ENCODE measurements at regions not wholly inside any gene's neighbourhood (a gene's known extent, or its start where the extent isn't known, plus 50 kb on each side); places are given as distances from the start of the nearest gene placed in this dataset.

- Histone ChIP-seq H3K27ac (ENCODE audit: insufficient read depth, low read depth, low read length, poor library complexity, severe bottlenecking) (no peak overlapping the region), H3K9me3 (ENCODE audit: control insufficient read depth, low read length) (no peaks in the 10 kb centered on the region), H3K36me3 (ENCODE audit: control insufficient read depth, insufficient read depth, low read length) (no peaks in the 10 kb centered on the region), H3K4me3 (ENCODE audit: insufficient read depth, low read depth, low read length) (no peak overlapping the region), H3K4me1 (ENCODE audit: control insufficient read depth, insufficient read depth, low read length) (no peaks in the 10 kb centered on the region), H3K27me3 (ENCODE audit: control insufficient read depth, insufficient read depth, low read length, poor library complexity, severe bottlenecking) (no peaks in the 10 kb centered on the region)
Observed at GRCh38 chr1:87263785-87264184, 64.9 kb upstream of the LMO4 start.

- peaks cover under 1% of the 10 kb centered on the region for H3K9me3 ChIP-seq (ENCODE audit: control insufficient read depth, low read length)
- no peaks in the 10 kb centered on the region for H3K4me1 ChIP-seq (ENCODE audit: control insufficient read depth, insufficient read depth, low read length)
- H3K4me3 ChIP-seq (ENCODE audit: insufficient read depth, low read depth, low read length), result no peak overlapping the region
- no peaks in the 10 kb centered on the region for H3K36me3 ChIP-seq (ENCODE audit: control insufficient read depth, insufficient read depth, low read length)
- no peak overlapping the region for H3K27ac ChIP-seq (ENCODE audit: insufficient read depth, low read depth, low read length, poor library complexity, severe bottlenecking)
- 89 to 96% methylated on average over 3 of the region's 3 CpGs for WGBS, 2 experiments
- no peaks in the 10 kb centered on the region for H3K27me3 ChIP-seq (ENCODE audit: control insufficient read depth, insufficient read depth, low read length, poor library complexity, severe bottlenecking)
Observed at GRCh38 chr1:87264976-87265375, 63.7 kb upstream of the LMO4 start.

- no peaks in the 10 kb centered on the region for H3K4me1 ChIP-seq (ENCODE audit: control insufficient read depth, insufficient read depth, low read length)
- H3K27me3 ChIP-seq (ENCODE audit: control insufficient read depth, insufficient read depth, low read length, poor library complexity, severe bottlenecking), result no peaks in the 10 kb centered on the region
- no peak overlapping the region for H3K27ac ChIP-seq (ENCODE audit: insufficient read depth, low read depth, low read length, poor library complexity, severe bottlenecking)
- WGBS, 2 experiments, result 91 to 92% methylated on average over 3 of the region's 3 CpGs
- H3K36me3 ChIP-seq (ENCODE audit: control insufficient read depth, insufficient read depth, low read length), result no peaks in the 10 kb centered on the region
- H3K9me3 ChIP-seq (ENCODE audit: control insufficient read depth, low read length), result peaks cover 2% of the 10 kb centered on the region
- H3K4me3 ChIP-seq (ENCODE audit: insufficient read depth, low read depth, low read length), result no peak overlapping the region
Observed at GRCh38 chr1:87265786-87266185, 62.9 kb upstream of the LMO4 start.

- Histone ChIP-seq H3K4me3 (ENCODE audit: insufficient read depth, low read depth, low read length) (no peak overlapping the region), H3K4me1 (ENCODE audit: control insufficient read depth, insufficient read depth, low read length) (no peaks in the 10 kb centered on the region), H3K9me3 (ENCODE audit: control insufficient read depth, low read length) (peaks cover 2% of the 10 kb centered on the region), H3K36me3 (ENCODE audit: control insufficient read depth, insufficient read depth, low read length) (no peaks in the 10 kb centered on the region), H3K27me3 (ENCODE audit: control insufficient read depth, insufficient read depth, low read length, poor library complexity, severe bottlenecking) (no peaks in the 10 kb centered on the region), H3K27ac (ENCODE audit: insufficient read depth, low read depth, low read length, poor library complexity, severe bottlenecking) (no peak overlapping the region)
- 83 to 84% methylated on average over 3 of the region's 3 CpGs for WGBS, 2 experiments
Observed at GRCh38 chr1:87268111-87268510, 60.6 kb upstream of the LMO4 start.

GRCh38 chr1:87269921-87270320 lies 58.8 kb upstream of the LMO4 start:
- Histone ChIP-seq H3K27ac (ENCODE audit: insufficient read depth, low read depth, low read length, poor library complexity, severe bottlenecking) (no peak overlapping the region), H3K27me3 (ENCODE audit: control insufficient read depth, insufficient read depth, low read length, poor library complexity, severe bottlenecking) (no peaks in the 10 kb centered on the region)
- 0% methylated on average over 1 of the region's 1 CpG for WGBS, 2 experiments

GRCh38 chr1:87273291-87273690 lies 55.4 kb upstream of the LMO4 start:
- Histone ChIP-seq H3K27ac (ENCODE audit: insufficient read depth, low read depth, low read length, poor library complexity, severe bottlenecking) (no peak overlapping the region), H3K4me3 (ENCODE audit: insufficient read depth, low read depth, low read length) (no peak overlapping the region), H3K27me3 (ENCODE audit: control insufficient read depth, insufficient read depth, low read length, poor library complexity, severe bottlenecking) (no peaks in the 10 kb centered on the region), H3K9me3 (ENCODE audit: control insufficient read depth, low read length) (peaks cover 2% of the 10 kb centered on the region), H3K36me3 (ENCODE audit: control insufficient read depth, insufficient read depth, low read length) (no peaks in the 10 kb centered on the region), H3K4me1 (ENCODE audit: control insufficient read depth, insufficient read depth, low read length) (peaks cover 20% of the 10 kb centered on the region)
- 0 to 33% methylated on average over 1 of the region's 1 CpG for WGBS, 2 experiments

More at GRCh38 chr1:87269921-87270320, 58.8 kb upstream of the LMO4 start:
- Histone ChIP-seq H3K9me3 (ENCODE audit: control insufficient read depth, low read length) (peaks cover 2% of the 10 kb centered on the region), H3K4me3 (ENCODE audit: insufficient read depth, low read depth, low read length) (no peak overlapping the region), H3K36me3 (ENCODE audit: control insufficient read depth, insufficient read depth, low read length) (no peaks in the 10 kb centered on the region), H3K4me1 (ENCODE audit: control insufficient read depth, insufficient read depth, low read length) (peaks cover 17% of the 10 kb centered on the region)

- H3K36me3 ChIP-seq (ENCODE audit: control insufficient read depth, insufficient read depth, low read length), result no peaks in the 10 kb centered on the region
- peaks cover 2% of the 10 kb centered on the region for H3K9me3 ChIP-seq (ENCODE audit: control insufficient read depth, low read length)
- H3K4me3 ChIP-seq (ENCODE audit: insufficient read depth, low read depth, low read length), result no peak overlapping the region
- WGBS, 2 experiments, result 87 to 92% methylated on average over 7 of the region's 7 CpGs
- no peaks in the 10 kb centered on the region for H3K27me3 ChIP-seq (ENCODE audit: control insufficient read depth, insufficient read depth, low read length, poor library complexity, severe bottlenecking)
- H3K4me1 ChIP-seq (ENCODE audit: control insufficient read depth, insufficient read depth, low read length), result peaks cover 25% of the 10 kb centered on the region
- H3K27ac ChIP-seq (ENCODE audit: insufficient read depth, low read depth, low read length, poor library complexity, severe bottlenecking), result no peak overlapping the region
Observed at GRCh38 chr1:87274851-87275250, 53.8 kb upstream of the LMO4 start.

GRCh38 chr1:87278825-87279535 lies 49.7 kb upstream of the LMO4 start:
- Histone ChIP-seq H3K27ac (ENCODE audit: insufficient read depth, low read depth, low read length, poor library complexity, severe bottlenecking) (no peak overlapping the region), H3K4me1 (ENCODE audit: control insufficient read depth, insufficient read depth, low read length) (peaks cover 18% of the 10 kb centered on the region), H3K36me3 (ENCODE audit: control insufficient read depth, insufficient read depth, low read length) (no peaks in the 10 kb centered on the region), H3K4me3 (ENCODE audit: insufficient read depth, low read depth, low read length) (no peak overlapping the region), H3K27me3 (ENCODE audit: control insufficient read depth, insufficient read depth, low read length, poor library complexity, severe bottlenecking) (no peaks in the 10 kb centered on the region), H3K9me3 (ENCODE audit: control insufficient read depth, low read length) (no peaks in the 10 kb centered on the region)
- WGBS, 2 experiments, result 85 to 93% methylated on average over 4 of the region's 4 CpGs
